OCI-LY1 (cell line): ENCODE measurements at regions not wholly inside any gene's neighbourhood (a gene's known extent, or its start where the extent isn't known, plus 50 kb on each side); places are given as distances from the start of the nearest gene placed in this dataset.
A peak's percentile ranks its signal among the peaks of the same experiment; 100 is the strongest.

Experiments used
- H2AFZ ChIP-seq: fragments of 200-600 bp; sonication (generic), shearing (Covaris generic); 2 replicates; pipeline ENCODE4 v1.6.0; 2014; ENCODE audit warnings: antibody characterized with exemption, mild to moderate bottlenecking, low read length
- H3F3A ChIP-seq: fragments of 200-600 bp; sonication (generic), shearing (Covaris generic); 2 replicates; pipeline ENCODE4 v1.6.0; 2014; ENCODE audit warnings: mild to moderate bottlenecking, antibody characterized with exemption, low read length, moderate library complexity; ENCODE audit not compliant: insufficient read depth
- H3K27ac ChIP-seq: fragments of 200-600 bp; sonication (generic); 2 replicates; pipeline ENCODE4 v1.5.1; 2014; ENCODE audit warnings: low read length, mixed run types, mild to moderate bottlenecking, low read depth; ENCODE audit not compliant: poor library complexity, severe bottlenecking
- H3K27me3 ChIP-seq: fragments of 200-600 bp; sonication (generic); 2 replicates; pipeline ENCODE4 v1.6.0; 2014; ENCODE audit warnings: antibody characterized with exemption, mild to moderate bottlenecking, low read length, moderate library complexity; ENCODE audit not compliant: insufficient read depth
- H3K36me3 ChIP-seq: fragments of 200-600 bp; sonication (generic); 2 replicates; pipeline ENCODE4 v1.6.1; 2014; ENCODE audit warnings: mild to moderate bottlenecking, antibody characterized with exemption, low read length, moderate library complexity, mixed read lengths; ENCODE audit not compliant: insufficient read depth
- H3K4me1 ChIP-seq: fragments of 200-600 bp; sonication (generic); 2 replicates; pipeline ENCODE4 v1.5.1; 2014; ENCODE audit warnings: mild to moderate bottlenecking, low read length, moderate library complexity; ENCODE audit not compliant: insufficient read depth, severe bottlenecking
- H3K4me2 ChIP-seq: fragments of 200-600 bp; sonication (generic), shearing (Covaris generic); 2 replicates; pipeline ENCODE4 v1.6.1; 2014; ENCODE audit warnings: low read length
- H3K4me3 ChIP-seq: fragments of 200-600 bp; sonication (generic); 2 replicates; pipeline ENCODE4 v1.5.1; 2014; ENCODE audit warnings: low read length, low read depth, mild to moderate bottlenecking, mixed read lengths; ENCODE audit not compliant: poor library complexity, severe bottlenecking
- H3K79me2 ChIP-seq: fragments of 200-600 bp; shearing (Covaris generic); 2 replicates; pipeline ENCODE4 v1.6.1; 2016; ENCODE audit warnings: mixed run types, low read length, mixed read lengths; ENCODE audit not compliant: insufficient read depth
- H3K9ac ChIP-seq: fragments of 200-600 bp; sonication (generic), shearing (Covaris generic); 2 replicates; pipeline ENCODE4 v1.6.1; 2014; ENCODE audit warnings: mild to moderate bottlenecking, low read length, mixed read lengths
- H3K9me2 ChIP-seq: fragments of 200-600 bp; sonication (generic), shearing (Covaris generic); 2 replicates; pipeline ENCODE4 v1.6.1; 2014; ENCODE audit warnings: low read depth, mild to moderate bottlenecking, low read length, mixed read lengths
- H3K9me3 ChIP-seq: fragments of 200-600 bp; shearing (Covaris generic); 2 replicates; pipeline ENCODE4 v1.6.1; 2014; ENCODE audit warnings: low read length, mixed read lengths
- H4K20me1 ChIP-seq: fragments of 200-600 bp; sonication (generic), shearing (Covaris generic); 2 replicates; pipeline ENCODE4 v1.6.0; 2016; ENCODE audit warnings: mild to moderate bottlenecking, low read length; ENCODE audit not compliant: insufficient read depth
- CTCF ChIP-seq: fragments of 200-600 bp; sonication (generic), shearing (Covaris generic); IDR thresholded peaks from 2 replicates; pipeline ENCODE4 v1.5.1; 2017; ENCODE audit warnings: mild to moderate bottlenecking, antibody characterized with exemption, low read length, moderate library complexity, mixed read lengths
- EZH2 ChIP-seq: fragments of 200-600 bp; sonication (generic), shearing (Covaris generic); IDR thresholded peaks from 2 replicates; pipeline ENCODE4 v1.8.0; 2017; ENCODE audit warnings: borderline replicate concordance, mixed run types, mild to moderate bottlenecking, antibody characterized with exemption, low read length, moderate library complexity, mixed read lengths

GRCh38 chr3:35498506-35499210, 140.7 kb upstream of the ARPP21 start:
- Histone ChIP-seq H3K4me3 (no peak overlapping the region), H4K20me1 (no peaks in the 10 kb centered on the region), H3K4me1 (peaks cover 30% of the 10 kb centered on the region), H3K27me3 (no peaks in the 10 kb centered on the region), H3K79me2 (no peaks in the 10 kb centered on the region), H3K27ac (peak overlapping the region; percentile 8), H3K9me2 (no peaks in the 10 kb centered on the region), H2AFZ (peak overlapping the region; percentile 66; the same call in 1 of the 2 replicates), H3K9ac (no peak overlapping the region), H3K36me3 (no peaks in the 10 kb centered on the region), H3K4me2 (no peak overlapping the region), H3K9me3 (peaks cover 2% of the 10 kb centered on the region; the same call in 1 of the 2 replicates), H3F3A (no peaks in the 10 kb centered on the region)
- no peak for TF ChIP-seq CTCF
- no peak for TF ChIP-seq EZH2

- TF ChIP-seq EZH2 (no peak), CTCF (no peak)
- Histone ChIP-seq H3K4me2 (no peak overlapping the region), H2AFZ (no peak overlapping the region), H3K9ac (no peak overlapping the region), H3K4me3 (no peak overlapping the region), H3K9me2 (no peaks in the 10 kb centered on the region), H3K27me3 (no peaks in the 10 kb centered on the region), H3K27ac (peak overlapping the region; percentile 4), H3K36me3 (no peaks in the 10 kb centered on the region), H4K20me1 (no peaks in the 10 kb centered on the region), H3K9me3 (peaks cover 2% of the 10 kb centered on the region; the same call in 1 of the 2 replicates), H3K79me2 (no peaks in the 10 kb centered on the region), H3K4me1 (peaks cover 39% of the 10 kb centered on the region), H3F3A (no peaks in the 10 kb centered on the region)
Measured at GRCh38 chr3:35500641-35501350, 138.5 kb upstream of the ARPP21 start.

- Histone ChIP-seq H3K4me3 (no peak overlapping the region), H3K9me2 (no peaks in the 10 kb centered on the region), H3K27ac (no peak overlapping the region), H3K27me3 (no peaks in the 10 kb centered on the region), H4K20me1 (no peaks in the 10 kb centered on the region), H3K79me2 (no peaks in the 10 kb centered on the region), H3K4me1 (peaks cover 48% of the 10 kb centered on the region), H3K9me3 (no peaks in the 10 kb centered on the region; the same call in 1 of the 2 replicates), H3K4me2 (no peak overlapping the region), H3K9ac (no peak overlapping the region), H3F3A (no peaks in the 10 kb centered on the region), H2AFZ (no peak overlapping the region), H3K36me3 (no peaks in the 10 kb centered on the region)
- TF ChIP-seq CTCF: no peak
- TF ChIP-seq EZH2: no peak
Measured at GRCh38 chr3:35502699-35503098, 136.6 kb upstream of the ARPP21 start.
